ENCODE measurements at regions not wholly inside any gene's neighbourhood (a gene's known extent, or its start where the extent isn't known, plus 50 kb on each side); places are given as distances from the start of the nearest gene placed in this dataset.
A peak's percentile ranks its signal among the peaks of the same experiment; 100 is the strongest.

- DNase-seq (no peak), ATAC-seq (no peak)
- intact Hi-C loops (cut with DNase I): no loop called here
Observed at GRCh38 chr4:180799798-180800197, 1443.4 kb upstream of the TENM3 start.

- intact Hi-C loops (cut with DNase I): no loop called here
- DNase-seq: no peak
- ATAC-seq: no peak
Observed at GRCh38 chr4:180805101-180805500, 1438.1 kb upstream of the TENM3 start.

GRCh38 chr4:180808862-180809261 lies 1434.3 kb upstream of the TENM3 start:
- DNase-seq (no peak), ATAC-seq (no peak)
- intact Hi-C loops (cut with DNase I): no loop called here

GRCh38 chr4:180809439-180809838 lies 1433.8 kb upstream of the TENM3 start:
- intact Hi-C loops (cut with DNase I): no loop called here
- ATAC-seq (no peak), DNase-seq (no peak)

- intact Hi-C loops (cut with DNase I): no loop called here
- ATAC-seq: no peak
- no peak for DNase-seq
Observed at GRCh38 chr4:180810581-180810980, 1432.6 kb upstream of the TENM3 start.

GRCh38 chr4:180811556-180811955 lies 1431.6 kb upstream of the TENM3 start:
- ATAC-seq (no peak), DNase-seq (no peak)
- intact Hi-C loops (cut with DNase I): no loop called here

- intact Hi-C loops (cut with DNase I): no loop called here
- ATAC-seq (no peak), DNase-seq (no peak)
Observed at GRCh38 chr4:180812783-180813182, 1430.4 kb upstream of the TENM3 start.

- DNase-seq (no peak), ATAC-seq (no peak)
- intact Hi-C loops (cut with DNase I): no loop called here
Observed at GRCh38 chr4:180814875-180815417, 1428.3 kb upstream of the TENM3 start.

GRCh38 chr4:180817529-180817928 lies 1425.7 kb upstream of the TENM3 start:
- ATAC-seq: no peak
- intact Hi-C loops (cut with DNase I): no loop called here
- DNase-seq: no peak

GRCh38 chr4:180823108-180823507 lies 1420.1 kb upstream of the TENM3 start:
- no peak for ATAC-seq
- no peak for DNase-seq
- intact Hi-C loops (cut with DNase I): no loop called here

- intact Hi-C loops (cut with DNase I): no loop called here
- ATAC-seq (peak; percentile 50 to 65), DNase-seq (no peak)
Observed at GRCh38 chr4:180827232-180828009, 1415.8 kb upstream of the TENM3 start.

GRCh38 chr4:180828455-180829018 lies 1414.7 kb upstream of the TENM3 start:
- DNase-seq (no peak), ATAC-seq (peak in 1 of 2 donors; percentile 58)
- intact Hi-C loops (cut with DNase I): no loop called here

GRCh38 chr4:180832073-180832472 lies 1411.1 kb upstream of the TENM3 start:
- intact Hi-C loops (cut with DNase I): no loop called here
- ATAC-seq (no peak), DNase-seq (no peak)

- DNase-seq: no peak
- no peak for ATAC-seq
- intact Hi-C loops (cut with DNase I): no loop called here
Observed at GRCh38 chr4:180840142-180840541, 1403.1 kb upstream of the TENM3 start.

- intact Hi-C loops (cut with DNase I): no loop called here
- ATAC-seq (no peak), DNase-seq (no peak)
Observed at GRCh38 chr4:180850318-180850940, 1392.8 kb upstream of the TENM3 start.

GRCh38 chr4:180852738-180853137 lies 1390.5 kb upstream of the TENM3 start:
- no peak for DNase-seq
- no peak for ATAC-seq
- intact Hi-C loops (cut with DNase I): no loop called here

GRCh38 chr4:180855184-180855583 lies 1388.0 kb upstream of the TENM3 start:
- intact Hi-C loops (cut with DNase I): no loop called here
- DNase-seq (no peak), ATAC-seq (no peak)

- no peak for ATAC-seq
- DNase-seq: no peak
- intact Hi-C loops (cut with DNase I): no loop called here
Observed at GRCh38 chr4:180860089-180860720, 1383.0 kb upstream of the TENM3 start.

GRCh38 chr4:180861651-180862050 lies 1381.6 kb upstream of the TENM3 start:
- intact Hi-C loops (cut with DNase I): no loop called here
- no peak for DNase-seq
- ATAC-seq: no peak
